ENCODE measurements at regions not wholly inside any gene's neighbourhood (a gene's known extent, or its start where the extent isn't known, plus 50 kb on each side); places are given as distances from the start of the nearest gene placed in this dataset.
A peak's percentile ranks its signal among the peaks of the same experiment; 100 is the strongest.

GRCh38 chr5:86929123-86929766, 311.5 kb downstream of the COX7C start:
- Histone ChIP-seq H3K9me3 (ENCODE audit: control insufficient read depth, insufficient read depth, low read length) (no peaks in the 10 kb centered on the region), H4K20me1 (ENCODE audit: control insufficient read depth, insufficient read depth, low read depth, low read length) (no peaks in the 10 kb centered on the region), H3K4me1 (ENCODE audit: control insufficient read depth, low read length) (no peaks in the 10 kb centered on the region), H3K36me3 (ENCODE audit: control insufficient read depth, low read length) (no peaks in the 10 kb centered on the region), H3K4me3 (ENCODE audit: low read length) (no peak overlapping the region), H3K27me3 (ENCODE audit: control insufficient read depth, low read length) (no peaks in the 10 kb centered on the region), H3F3A (ENCODE audit: control insufficient read depth, insufficient read depth) (no peaks in the 10 kb centered on the region), H3K9me2 (replicated peaks; ENCODE audit: control insufficient read depth, low read length) (no peaks in the 10 kb centered on the region), H3K79me2 (ENCODE audit: control insufficient read depth, low read length) (no peaks in the 10 kb centered on the region), H3K4me2 (ENCODE audit: low read length) (no peak overlapping the region), H3K27ac (ENCODE audit: low read depth, low read length) (no peak overlapping the region)
- TF ChIP-seq CTCF (IDR thresholded peaks at IDR 0.05; ENCODE audit: low read depth, low read length, poor library complexity, severe bottlenecking) (no peak), EZH2phosphoT487 (IDR thresholded peaks at IDR 0.05; ENCODE audit: borderline replicate concordance, low read length) (no peak)

GRCh38 chr5:86951761-86952160, 315.9 kb upstream of the RASA1 start:
- Histone ChIP-seq H3K79me2 (ENCODE audit: control insufficient read depth, low read length) (no peaks in the 10 kb centered on the region), H3K27ac (ENCODE audit: low read depth, low read length) (no peak overlapping the region), H4K20me1 (ENCODE audit: control insufficient read depth, insufficient read depth, low read depth, low read length) (no peaks in the 10 kb centered on the region), H3K9me2 (replicated peaks; ENCODE audit: control insufficient read depth, low read length) (no peaks in the 10 kb centered on the region), H3K4me1 (ENCODE audit: control insufficient read depth, low read length) (no peaks in the 10 kb centered on the region), H3K4me3 (ENCODE audit: low read length) (no peak overlapping the region), H3K4me2 (ENCODE audit: low read length) (no peak overlapping the region), H3K27me3 (ENCODE audit: control insufficient read depth, low read length) (no peaks in the 10 kb centered on the region), H3K36me3 (ENCODE audit: control insufficient read depth, low read length) (no peaks in the 10 kb centered on the region), H3F3A (ENCODE audit: control insufficient read depth, insufficient read depth) (no peaks in the 10 kb centered on the region), H3K9me3 (ENCODE audit: control insufficient read depth, insufficient read depth, low read length) (no peaks in the 10 kb centered on the region)
- TF ChIP-seq EZH2phosphoT487 (IDR thresholded peaks at IDR 0.05; ENCODE audit: borderline replicate concordance, low read length): no peak

DNA sequence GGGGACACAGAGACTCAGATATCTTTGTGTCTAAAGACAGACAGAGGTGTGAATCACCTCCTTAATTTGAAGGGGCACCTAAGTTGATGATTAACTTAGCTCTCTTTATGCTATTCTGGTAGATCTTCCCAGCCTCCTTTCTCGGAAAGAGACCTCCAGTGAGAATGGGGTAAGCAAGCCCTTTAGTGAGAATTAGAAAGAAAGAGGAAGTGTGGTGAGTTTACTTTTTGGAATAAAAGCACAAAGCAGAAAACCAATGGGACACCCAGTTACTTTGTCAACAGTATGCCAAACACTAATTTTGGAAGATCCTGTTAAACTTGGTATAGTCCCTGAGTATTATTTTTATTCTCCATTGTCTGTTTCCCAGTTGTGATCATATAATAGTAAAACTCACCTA, 302.8 kb upstream of the RASA1 start:
- H3K4me1 ChIP-seq (ENCODE audit: control insufficient read depth, low read length): no peaks in the 10 kb centered on the region
- no peak overlapping the region for H3K27ac ChIP-seq (ENCODE audit: low read depth, low read length)
- H4K20me1 ChIP-seq (ENCODE audit: control insufficient read depth, insufficient read depth, low read depth, low read length): no peaks in the 10 kb centered on the region
- no peak overlapping the region for H3K4me2 ChIP-seq (ENCODE audit: low read length)
- no peaks in the 10 kb centered on the region for H3K9me3 ChIP-seq (ENCODE audit: control insufficient read depth, insufficient read depth, low read length)
- no peaks in the 10 kb centered on the region for H3K9me2 ChIP-seq (replicated peaks; ENCODE audit: control insufficient read depth, low read length)
- TF ChIP-seq CTCF (IDR thresholded peaks at IDR 0.05; ENCODE audit: low read depth, low read length, poor library complexity, severe bottlenecking) (no peak), EZH2phosphoT487 (IDR thresholded peaks at IDR 0.05; ENCODE audit: borderline replicate concordance, low read length) (no peak)
- H3K27me3 ChIP-seq (ENCODE audit: control insufficient read depth, low read length): no peaks in the 10 kb centered on the region
- no peaks in the 10 kb centered on the region for H3K36me3 ChIP-seq (ENCODE audit: control insufficient read depth, low read length)
- H3F3A ChIP-seq (ENCODE audit: control insufficient read depth, insufficient read depth): no peaks in the 10 kb centered on the region
- H3K79me2 ChIP-seq (ENCODE audit: control insufficient read depth, low read length): no peaks in the 10 kb centered on the region
- no peak overlapping the region for H3K4me3 ChIP-seq (ENCODE audit: low read length)

DNA sequence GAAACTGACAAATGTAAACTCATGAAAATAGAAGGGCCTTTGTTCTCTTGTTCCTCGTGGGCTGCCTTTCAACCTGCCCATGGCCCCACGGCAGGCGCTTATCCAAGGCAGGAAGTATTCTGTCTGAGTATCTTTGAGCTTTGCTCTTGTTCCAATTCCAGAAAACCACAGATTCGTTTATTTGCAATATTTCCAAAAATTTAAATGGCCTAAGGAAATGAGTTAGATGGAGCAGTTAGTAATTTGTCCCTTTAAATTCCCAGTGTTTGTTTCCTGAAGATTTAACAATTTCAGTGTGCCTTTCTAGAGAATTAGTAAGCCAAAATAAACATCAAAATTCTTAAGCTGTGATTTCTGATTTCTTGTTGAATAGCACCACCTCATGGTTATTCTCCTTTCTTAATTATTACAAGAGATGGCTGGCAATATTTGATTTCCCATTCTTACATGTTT, 299.4 kb upstream of the RASA1 start:
- Histone ChIP-seq H3F3A (ENCODE audit: control insufficient read depth, insufficient read depth) (no peaks in the 10 kb centered on the region), H4K20me1 (ENCODE audit: control insufficient read depth, insufficient read depth, low read depth, low read length) (no peaks in the 10 kb centered on the region), H3K4me1 (ENCODE audit: control insufficient read depth, low read length) (no peaks in the 10 kb centered on the region), H3K36me3 (ENCODE audit: control insufficient read depth, low read length) (no peaks in the 10 kb centered on the region), H3K4me2 (ENCODE audit: low read length) (no peak overlapping the region), H3K4me3 (ENCODE audit: low read length) (no peak overlapping the region), H3K9me3 (ENCODE audit: control insufficient read depth, insufficient read depth, low read length) (no peaks in the 10 kb centered on the region), H3K27ac (ENCODE audit: low read depth, low read length) (no peak overlapping the region), H3K79me2 (ENCODE audit: control insufficient read depth, low read length) (no peaks in the 10 kb centered on the region), H3K27me3 (ENCODE audit: control insufficient read depth, low read length) (peaks cover 3% of the 10 kb centered on the region; the same call in 1 of the 2 replicates), H3K9me2 (replicated peaks; ENCODE audit: control insufficient read depth, low read length) (no peaks in the 10 kb centered on the region)
- no peak for TF ChIP-seq EZH2phosphoT487 (IDR thresholded peaks at IDR 0.05; ENCODE audit: borderline replicate concordance, low read length)
- TF ChIP-seq CTCF (IDR thresholded peaks at IDR 0.05; ENCODE audit: low read depth, low read length, poor library complexity, severe bottlenecking): peak; percentile 42
